ENCODE measurements at regions not wholly inside any gene's neighbourhood (a gene's known extent, or its start where the extent isn't known, plus 50 kb on each side); places are given as distances from the start of the nearest gene placed in this dataset.

DNA sequence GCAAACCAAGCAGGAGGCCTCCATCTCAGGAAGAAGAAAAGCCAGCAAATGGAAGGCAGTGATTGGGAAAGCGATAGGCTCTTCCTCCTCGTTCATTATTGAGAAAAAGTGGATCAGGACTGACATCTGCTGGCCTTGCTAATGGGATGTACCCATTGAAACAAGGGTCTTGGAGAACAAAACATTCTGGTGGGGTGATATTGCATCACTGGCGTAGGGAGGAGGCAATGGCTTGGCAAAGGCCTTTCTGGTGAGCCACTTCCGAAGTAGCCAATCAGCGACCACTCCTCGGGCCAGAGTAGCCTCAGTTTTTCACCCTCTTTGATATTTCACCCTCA lies 86.7 kb upstream of the NFIB start:
- 53 to 63% methylated on average over 6 of the region's 6 CpGs for WGBS, 2 donors
- TF ChIP-seq, protein P1, sequence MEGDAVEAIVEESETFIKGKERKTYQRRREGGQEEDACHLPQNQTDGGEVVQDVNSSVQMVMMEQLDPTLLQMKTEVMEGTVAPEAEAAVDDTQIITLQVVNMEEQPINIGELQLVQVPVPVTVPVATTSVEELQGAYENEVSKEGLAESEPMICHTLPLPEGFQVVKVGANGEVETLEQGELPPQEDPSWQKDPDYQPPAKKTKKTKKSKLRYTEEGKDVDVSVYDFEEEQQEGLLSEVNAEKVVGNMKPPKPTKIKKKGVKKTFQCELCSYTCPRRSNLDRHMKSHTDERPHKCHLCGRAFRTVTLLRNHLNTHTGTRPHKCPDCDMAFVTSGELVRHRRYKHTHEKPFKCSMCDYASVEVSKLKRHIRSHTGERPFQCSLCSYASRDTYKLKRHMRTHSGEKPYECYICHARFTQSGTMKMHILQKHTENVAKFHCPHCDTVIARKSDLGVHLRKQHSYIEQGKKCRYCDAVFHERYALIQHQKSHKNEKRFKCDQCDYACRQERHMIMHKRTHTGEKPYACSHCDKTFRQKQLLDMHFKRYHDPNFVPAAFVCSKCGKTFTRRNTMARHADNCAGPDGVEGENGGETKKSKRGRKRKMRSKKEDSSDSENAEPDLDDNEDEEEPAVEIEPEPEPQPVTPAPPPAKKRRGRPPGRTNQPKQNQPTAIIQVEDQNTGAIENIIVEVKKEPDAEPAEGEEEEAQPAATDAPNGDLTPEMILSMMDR (IDR thresholded peaks at IDR 0.05; ENCODE audit: control extremely low read depth, extremely low read depth): no peak
- Histone ChIP-seq H3K4me3 (no peak overlapping the region), H3K9ac (ENCODE audit: insufficient read depth in 1 of 2, low read length in 2 of 2) (peak overlapping the region in 1 of 2 donors; percentile 64), H3K36me3 (ENCODE audit: control insufficient read depth in 4 of 4, insufficient read depth in 4 of 4, low read length in 4 of 4) (no peaks in the 10 kb centered on the region), H3K4me1 (ENCODE audit: control insufficient read depth in 5 of 5, insufficient read depth in 5 of 5, low read length in 5 of 5) (peaks cover 0 to 38% (median 0%) of the 10 kb centered on the region in 5 donors), H3K27ac (ENCODE audit: low read depth in 1 of 2, low read length in 1 of 2) (no peak overlapping the region), H3K9me3 (ENCODE audit: control insufficient read depth in 4 of 4, insufficient read depth in 3 of 4, low read length in 3 of 4) (no peaks in the 10 kb centered on the region), H3K27me3 (ENCODE audit: control insufficient read depth in 3 of 3, insufficient read depth in 3 of 3, low read length in 2 of 3) (no peaks in the 10 kb centered on the region)
- DNase-seq (peak; percentile 84 to 96 (median 95)), ATAC-seq (ENCODE audit: insufficient read depth, low FRiP score) (peak; percentile 66)

DNA sequence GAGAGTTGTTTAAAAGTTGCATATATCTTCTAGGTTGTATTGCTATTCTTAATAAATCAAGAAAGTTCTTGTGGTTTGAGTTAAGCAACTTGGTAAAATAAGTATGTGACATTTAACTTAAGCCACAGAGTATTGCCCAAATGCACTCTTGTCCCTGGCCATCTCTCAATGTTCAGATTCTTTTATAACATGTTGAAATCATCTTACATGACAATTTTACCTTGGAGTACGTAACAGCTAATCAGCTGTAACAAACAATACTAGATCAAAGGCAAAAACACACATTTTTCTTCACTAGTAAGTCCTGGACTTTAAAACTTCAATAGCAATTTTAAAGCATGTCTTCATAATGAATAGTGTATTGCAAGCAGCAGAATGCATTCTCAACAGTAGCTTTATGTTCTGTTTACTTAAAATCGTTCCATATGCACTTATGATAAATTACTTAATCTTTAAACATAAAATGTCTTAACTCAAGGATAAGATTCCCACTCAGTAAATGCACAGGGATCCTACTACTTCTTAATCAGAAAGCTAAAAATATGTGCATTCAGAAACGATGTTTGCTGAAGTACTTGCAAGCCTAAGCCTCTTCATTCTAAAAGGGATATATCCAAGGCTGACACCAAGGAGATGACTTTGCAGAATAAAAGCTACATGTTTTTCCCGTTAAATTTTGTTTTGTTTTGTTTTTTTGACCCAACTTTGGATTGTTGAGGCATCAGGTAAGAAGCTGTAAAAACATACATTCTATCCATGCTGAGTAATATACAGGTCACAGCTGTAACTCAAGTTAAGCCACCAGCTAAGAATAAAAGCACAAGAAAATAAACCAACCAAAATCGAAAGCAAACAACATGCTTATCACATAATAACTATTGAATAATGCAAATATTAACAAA lies 86.1 kb upstream of the NFIB start:
- 32 to 55% methylated on average over 5 of the region's 5 CpGs for WGBS, 2 donors
- Histone ChIP-seq H3K27me3 (ENCODE audit: control insufficient read depth in 3 of 3, insufficient read depth in 3 of 3, low read length in 2 of 3) (no peaks in the 10 kb centered on the region), H3K27ac (ENCODE audit: low read depth in 1 of 2, low read length in 1 of 2) (no peak overlapping the region), H3K36me3 (ENCODE audit: control insufficient read depth in 4 of 4, insufficient read depth in 4 of 4, low read length in 4 of 4) (no peaks in the 10 kb centered on the region), H3K9me3 (ENCODE audit: control insufficient read depth in 4 of 4, insufficient read depth in 3 of 4, low read length in 3 of 4) (no peaks in the 10 kb centered on the region), H3K4me3 (no peak overlapping the region), H3K4me1 (ENCODE audit: control insufficient read depth in 5 of 5, insufficient read depth in 5 of 5, low read length in 5 of 5) (peaks cover 0 to 38% (median 0%) of the 10 kb centered on the region in 5 donors), H3K9ac (ENCODE audit: insufficient read depth in 1 of 2, low read length in 2 of 2) (peak overlapping the region in 1 of 2 donors; percentile 64)
- no peak for ATAC-seq (ENCODE audit: insufficient read depth, low FRiP score)
- TF ChIP-seq, protein P1 (IDR thresholded peaks at IDR 0.05; ENCODE audit: control extremely low read depth, extremely low read depth): no peak
- peak in 1 of 3 donors; percentile 68 for DNase-seq

DNA sequence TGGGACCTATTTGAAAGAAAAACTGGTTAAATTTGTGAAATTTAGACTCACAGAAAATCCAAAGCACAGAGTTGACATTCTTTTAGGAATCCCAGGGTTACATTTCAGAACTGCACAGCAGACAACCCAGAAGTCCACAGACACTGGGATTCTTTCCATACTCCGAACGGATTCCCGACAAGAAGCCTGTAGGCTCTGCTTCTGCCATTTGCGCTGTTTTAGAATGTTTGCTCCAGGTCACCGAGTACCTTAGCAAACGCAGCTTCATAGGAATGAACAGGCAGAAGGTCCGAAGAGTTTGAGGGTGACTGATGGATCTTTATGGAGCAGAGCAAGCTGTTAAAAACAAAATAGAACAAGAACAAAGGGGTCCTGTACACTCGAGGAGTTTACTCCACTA lies 84.5 kb upstream of the NFIB start:
- no peak overlapping the region for H3K9ac ChIP-seq (ENCODE audit: insufficient read depth in 1 of 2, low read length in 2 of 2)
- H3K4me1 ChIP-seq (ENCODE audit: control insufficient read depth in 5 of 5, insufficient read depth in 5 of 5, low read length in 5 of 5): peaks cover 0 to 38% (median 0%) of the 10 kb centered on the region in 5 donors
- no peak for ATAC-seq (ENCODE audit: insufficient read depth, low FRiP score)
- H3K36me3 ChIP-seq (ENCODE audit: control insufficient read depth in 4 of 4, insufficient read depth in 4 of 4, low read length in 4 of 4): no peaks in the 10 kb centered on the region
- H3K27ac ChIP-seq (ENCODE audit: low read depth in 1 of 2, low read length in 1 of 2): no peak overlapping the region
- 94 to 95% methylated on average over 8 of the region's 8 CpGs for WGBS, 2 donors
- no peaks in the 10 kb centered on the region for H3K9me3 ChIP-seq (ENCODE audit: control insufficient read depth in 4 of 4, insufficient read depth in 3 of 4, low read length in 3 of 4)
- no peaks in the 10 kb centered on the region for H3K27me3 ChIP-seq (ENCODE audit: control insufficient read depth in 3 of 3, insufficient read depth in 3 of 3, low read length in 2 of 3)
- TF ChIP-seq, protein P1 (IDR thresholded peaks at IDR 0.05; ENCODE audit: control extremely low read depth, extremely low read depth): no peak
- H3K4me3 ChIP-seq: no peak overlapping the region
- no peak for DNase-seq

All from lung (tissue), 11 donors.